ENCODE measurements at regions not wholly inside any gene's neighbourhood (a gene's known extent, or its start where the extent isn't known, plus 50 kb on each side); places are given as distances from the start of the nearest gene placed in this dataset.

- no peak for TF ChIP-seq EP300 (IDR thresholded peaks at IDR 0.05; ENCODE audit: low read depth in 2 of 2, low read length in 2 of 2)
- TF ChIP-seq EP300 (CRISPR knock-in tag; IDR thresholded peaks at IDR 0.05; ENCODE audit: borderline replicate concordance): no peak
- no peak for TF ChIP-seq ZNF44 (CRISPR knock-in tag; IDR thresholded peaks at IDR 0.05)
- TF ChIP-seq MED13 (CRISPR knock-in tag; IDR thresholded peaks at IDR 0.05): no peak
- TF ChIP-seq HNRNPH1 (optimal IDR thresholded peaks at IDR 0.05; ENCODE audit: low read depth, low read length): no peak
- TF ChIP-seq PRDM15 (CRISPR knock-in tag; IDR thresholded peaks at IDR 0.05): no peak
- no peak for TF ChIP-seq NFE2 (CRISPR knock-in tag; IDR thresholded peaks at IDR 0.05)
Observed at GRCh38 chr6:74093361-74093760, 397.4 kb downstream of the CD109 start (continued).

- ATAC-seq (no peak), FAIRE-seq (no peak), DNase-seq (ENCODE audit: low spot score) (no peak)
- 14% methylated on average over 5 of the region's 5 CpGs for WGBS (ENCODE audit: low lambda C conversion rate)
- Histone ChIP-seq H4K20me1 (ENCODE audit: insufficient read depth, low read length) (no peaks in the 10 kb centered on the region), H2AFZ (ENCODE audit: low read length) (no peak overlapping the region), H3K4me3 (replicated peaks in 1 of 3; ENCODE audit: insufficient read depth in 1 of 3, low read depth in 2 of 3, low read length in 3 of 3) (no peak overlapping the region), H3K36me3 (replicated peaks in 1 of 2; ENCODE audit: control insufficient read depth in 1 of 2, insufficient read depth in 2 of 2, low read length in 2 of 2) (no peaks in the 10 kb centered on the region), H3K79me2 (ENCODE audit: insufficient read depth, low read length) (no peaks in the 10 kb centered on the region), H3K9ac (ENCODE audit: insufficient read depth, low read depth, low read length) (no peak overlapping the region), H3K4me2 (ENCODE audit: low read depth, low read length) (no peak overlapping the region), H3K4me1 (ENCODE audit: insufficient read depth, low read length) (no peaks in the 10 kb centered on the region), H3K27me3 (ENCODE audit: control insufficient read depth in 1 of 2, insufficient read depth in 2 of 2, low read length in 2 of 2) (no peaks in the 10 kb centered on the region), H3K27ac (ENCODE audit: extremely low read length, insufficient read depth, low read length) (no peak overlapping the region), H3K9me3 (ENCODE audit: low read length) (no peaks in the 10 kb centered on the region)
- in situ Hi-C loops (cut with HindIII; ENCODE audit: extremely low pct_ligation_motif_present, low pct_unique_long_range_greater_than_20kb): loop anchor here (10.0 kb wide), 1 partner anchor 1113 kb away; the partner anchor contains the start of gene COL12A1
- ChIA-PET CTCF (ENCODE audit: low intra/inter-chr PET ratio, low total read pairs) (interaction anchor here (2.1 kb wide), 1 partner anchor 1117 kb away, joined by 7 read pairs; no protein-coding TSS in a partner anchor), POLR2A (no interaction called here)
- intact Hi-C loops (cut with micrococcal nuclease; ENCODE audit: unreplicated experiment): loop anchor here (1.0 kb wide), 1 partner anchor 1118 kb away; no protein-coding TSS in a partner anchor
- BruUV-seq (replicated peaks): no TSS peak
- TF ChIP-seq MAX (IDR thresholded peaks at IDR 0.05) (no peak), ZNF546 (CRISPR knock-in tag; conservative IDR thresholded peaks at IDR 0.05) (no peak), GLI4 (CRISPR knock-in tag; IDR thresholded peaks at IDR 0.05; ENCODE audit: borderline replicate concordance) (no peak), TMF1 (CRISPR knock-in tag; IDR thresholded peaks at IDR 0.05; ENCODE audit: low read depth) (no peak), KAT7 (CRISPR knock-in tag; IDR thresholded peaks at IDR 0.05; ENCODE audit: borderline replicate concordance) (no peak), ZBTB20 (CRISPR knock-in tag; IDR thresholded peaks at IDR 0.05; ENCODE audit: borderline replicate concordance, low read depth) (no peak), MYPOP (CRISPR knock-in tag; IDR thresholded peaks at IDR 0.05) (no peak), ZNF550 (CRISPR knock-in tag; IDR thresholded peaks at IDR 0.05; ENCODE audit: borderline replicate concordance) (no peak), EHMT2 (IDR thresholded peaks at IDR 0.05; ENCODE audit: borderline replicate concordance, low read depth, low read length) (no peak), TCF7 (IDR thresholded peaks at IDR 0.05; ENCODE audit: low read depth) (no peak), RBM39 (IDR thresholded peaks at IDR 0.05; ENCODE audit: low read depth, low read length, poor library complexity, severe bottlenecking) (no peak)
Observed at GRCh38 chr6:74091794-74092157, 395.8 kb downstream of the CD109 start.

Measured in HepG2 (cell line).